ENCODE measurements at regions not wholly inside any gene's neighbourhood (a gene's known extent, or its start where the extent isn't known, plus 50 kb on each side); places are given as distances from the start of the nearest gene placed in this dataset.

DNA sequence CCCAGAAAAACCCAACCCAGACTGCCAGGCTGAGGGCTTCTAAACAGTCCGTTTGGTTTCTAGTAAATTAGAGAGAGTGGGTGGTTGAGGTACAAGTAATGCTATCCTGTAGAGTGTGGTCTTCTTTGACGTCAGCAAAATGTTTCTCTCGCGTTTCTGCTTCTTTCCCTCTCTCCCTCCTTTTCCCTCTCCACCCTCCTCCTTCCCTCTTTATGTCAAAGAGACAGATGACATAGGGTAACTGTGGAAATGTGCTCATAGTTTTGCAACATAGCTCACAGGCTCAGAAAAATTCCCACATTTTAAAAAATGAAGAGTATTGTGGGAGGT, 158.3 kb downstream of the TOMM20 start:
- H3K27me3 Mint-ChIP-seq (ENCODE audit: unreplicated experiment) = peaks cover under 1% of the 10 kb centered on the region
- TF ChIP-seq, protein P1, sequence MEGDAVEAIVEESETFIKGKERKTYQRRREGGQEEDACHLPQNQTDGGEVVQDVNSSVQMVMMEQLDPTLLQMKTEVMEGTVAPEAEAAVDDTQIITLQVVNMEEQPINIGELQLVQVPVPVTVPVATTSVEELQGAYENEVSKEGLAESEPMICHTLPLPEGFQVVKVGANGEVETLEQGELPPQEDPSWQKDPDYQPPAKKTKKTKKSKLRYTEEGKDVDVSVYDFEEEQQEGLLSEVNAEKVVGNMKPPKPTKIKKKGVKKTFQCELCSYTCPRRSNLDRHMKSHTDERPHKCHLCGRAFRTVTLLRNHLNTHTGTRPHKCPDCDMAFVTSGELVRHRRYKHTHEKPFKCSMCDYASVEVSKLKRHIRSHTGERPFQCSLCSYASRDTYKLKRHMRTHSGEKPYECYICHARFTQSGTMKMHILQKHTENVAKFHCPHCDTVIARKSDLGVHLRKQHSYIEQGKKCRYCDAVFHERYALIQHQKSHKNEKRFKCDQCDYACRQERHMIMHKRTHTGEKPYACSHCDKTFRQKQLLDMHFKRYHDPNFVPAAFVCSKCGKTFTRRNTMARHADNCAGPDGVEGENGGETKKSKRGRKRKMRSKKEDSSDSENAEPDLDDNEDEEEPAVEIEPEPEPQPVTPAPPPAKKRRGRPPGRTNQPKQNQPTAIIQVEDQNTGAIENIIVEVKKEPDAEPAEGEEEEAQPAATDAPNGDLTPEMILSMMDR (IDR thresholded peaks at IDR 0.05; ENCODE audit: partially characterized antibody, unreplicated experiment) = no peak
- DNase-seq = no peak
- peak overlapping the region; percentile 57 for H3K27ac Mint-ChIP-seq (ENCODE audit: unreplicated experiment)
- no peaks in the 10 kb centered on the region for H3K36me3 Mint-ChIP-seq (ENCODE audit: unreplicated experiment)
- peaks cover 1% of the 10 kb centered on the region for H3K9me3 Mint-ChIP-seq (ENCODE audit: unreplicated experiment)
- peaks cover 18% of the 10 kb centered on the region for H3K4me1 Mint-ChIP-seq (ENCODE audit: low read depth, unreplicated experiment)
- peak overlapping the region; percentile 78 for H3K4me3 Mint-ChIP-seq (ENCODE audit: unreplicated experiment)

DNA sequence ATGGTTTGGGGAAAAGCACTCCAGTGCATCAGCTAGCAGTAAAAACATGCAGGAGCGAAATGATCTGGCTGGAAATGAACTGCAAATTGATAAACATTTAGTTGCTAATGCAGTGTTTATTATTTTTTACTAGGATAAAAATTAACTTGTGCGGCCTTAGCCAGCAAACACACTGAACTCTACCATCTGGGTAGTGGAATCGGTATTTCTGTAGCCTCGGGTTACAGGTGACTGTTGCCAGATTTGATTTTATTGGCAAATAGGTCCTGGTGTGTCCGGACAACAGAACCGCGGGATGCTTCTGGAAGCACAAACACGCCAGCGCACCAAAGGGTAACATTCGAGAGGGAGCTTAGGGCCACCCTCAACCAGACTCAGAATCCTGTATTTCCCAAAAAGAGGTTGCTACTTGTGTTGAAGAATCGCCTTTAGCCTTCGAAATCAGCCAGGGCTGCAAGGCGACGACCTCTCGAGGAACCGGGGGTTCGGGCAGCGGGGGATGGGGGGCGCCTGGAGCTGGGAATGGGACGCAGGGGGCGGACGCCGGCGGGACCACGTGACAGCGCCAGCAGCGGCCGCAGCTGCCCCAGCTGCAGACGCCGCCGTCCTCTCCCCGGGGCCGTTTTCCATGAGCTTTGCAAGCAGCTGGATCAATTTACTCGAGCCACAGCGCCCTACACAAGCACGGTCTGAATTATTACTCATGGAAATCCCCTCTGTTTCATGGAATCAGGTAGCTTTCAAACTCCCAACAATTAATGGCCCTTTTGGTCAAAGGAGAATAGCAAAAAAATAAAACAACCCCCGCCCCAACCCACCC, 158.8 kb downstream of the TOMM20 start:
- Mint-ChIP-seq H3K36me3 (ENCODE audit: unreplicated experiment) (no peaks in the 10 kb centered on the region), H3K4me3 (ENCODE audit: unreplicated experiment) (no peak overlapping the region), H3K27ac (ENCODE audit: unreplicated experiment) (no peak overlapping the region), H3K27me3 (ENCODE audit: unreplicated experiment) (peaks cover 4% of the 10 kb centered on the region), H3K4me1 (ENCODE audit: low read depth, unreplicated experiment) (peaks cover 18% of the 10 kb centered on the region), H3K9me3 (ENCODE audit: unreplicated experiment) (peaks cover 1% of the 10 kb centered on the region)
- peak; percentile 76 for DNase-seq
- TF ChIP-seq, protein P1 (IDR thresholded peaks at IDR 0.05; ENCODE audit: partially characterized antibody, unreplicated experiment) = no peak

DNA sequence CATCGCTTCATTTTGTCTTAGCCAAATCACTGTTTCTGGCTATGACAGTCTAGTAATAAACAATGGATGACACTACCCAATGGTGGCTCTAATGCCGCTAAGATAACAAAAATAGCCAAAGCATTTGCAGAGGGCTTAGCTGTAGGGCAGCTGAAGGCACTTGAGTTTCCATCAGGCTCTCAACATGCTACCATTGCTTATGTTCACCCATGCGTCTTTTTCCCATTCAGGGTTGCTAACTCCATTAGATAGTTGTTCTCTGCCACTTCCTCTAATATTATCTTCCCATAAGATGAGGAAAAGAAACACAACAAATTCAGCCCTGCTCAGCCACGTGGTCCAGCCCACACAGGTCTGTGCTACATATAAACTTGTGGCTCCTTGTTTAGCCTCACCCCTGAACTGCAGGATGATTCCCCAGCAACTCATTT, 159.6 kb downstream of the TOMM20 start:
- Mint-ChIP-seq H3K4me1 (ENCODE audit: low read depth, unreplicated experiment) (peaks cover 23% of the 10 kb centered on the region), H3K36me3 (ENCODE audit: unreplicated experiment) (no peaks in the 10 kb centered on the region), H3K4me3 (ENCODE audit: unreplicated experiment) (no peak overlapping the region), H3K27ac (ENCODE audit: unreplicated experiment) (no peak overlapping the region), H3K27me3 (ENCODE audit: unreplicated experiment) (peaks cover 4% of the 10 kb centered on the region), H3K9me3 (ENCODE audit: unreplicated experiment) (peaks cover 1% of the 10 kb centered on the region)
- no peak for DNase-seq
- TF ChIP-seq, protein P1 (IDR thresholded peaks at IDR 0.05; ENCODE audit: partially characterized antibody, unreplicated experiment) = no peak

GRCh38 chr1:234968451-234968850, 160.2 kb downstream of the TOMM20 start:
- no peak for DNase-seq
- Mint-ChIP-seq H3K27me3 (ENCODE audit: unreplicated experiment) (peaks cover 4% of the 10 kb centered on the region), H3K36me3 (ENCODE audit: unreplicated experiment) (no peaks in the 10 kb centered on the region), H3K4me3 (ENCODE audit: unreplicated experiment) (no peak overlapping the region), H3K4me1 (ENCODE audit: low read depth, unreplicated experiment) (peaks cover 25% of the 10 kb centered on the region), H3K9me3 (ENCODE audit: unreplicated experiment) (peaks cover 1% of the 10 kb centered on the region), H3K27ac (ENCODE audit: unreplicated experiment) (no peak overlapping the region)
- TF ChIP-seq, protein P1 (IDR thresholded peaks at IDR 0.05; ENCODE audit: partially characterized antibody, unreplicated experiment) = no peak

DNA sequence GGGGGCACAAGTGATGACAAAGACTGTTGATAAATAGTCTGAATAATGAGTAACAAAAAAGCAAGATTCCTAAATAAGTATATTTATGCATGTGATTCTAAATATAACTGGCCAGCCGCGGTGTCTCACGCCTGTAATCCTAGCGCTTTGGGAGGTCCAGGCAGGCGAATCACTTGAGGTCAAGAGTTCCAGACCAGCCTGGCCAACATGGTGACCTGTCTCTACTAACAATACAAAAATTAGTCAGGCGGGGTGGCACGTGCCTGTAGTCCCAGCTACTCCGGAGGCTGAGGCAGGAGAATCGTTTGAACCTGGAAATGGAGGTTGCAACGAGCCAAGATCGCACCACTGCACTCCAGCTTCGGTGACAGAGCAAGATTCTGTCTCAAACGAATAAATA, 161.5 kb downstream of the TOMM20 start:
- Mint-ChIP-seq H3K4me3 (ENCODE audit: unreplicated experiment) (no peak overlapping the region), H3K4me1 (ENCODE audit: low read depth, unreplicated experiment) (peaks cover 35% of the 10 kb centered on the region), H3K36me3 (ENCODE audit: unreplicated experiment) (no peaks in the 10 kb centered on the region), H3K9me3 (ENCODE audit: unreplicated experiment) (peaks cover 1% of the 10 kb centered on the region), H3K27ac (ENCODE audit: unreplicated experiment) (no peak overlapping the region), H3K27me3 (ENCODE audit: unreplicated experiment) (peaks cover 4% of the 10 kb centered on the region)
- TF ChIP-seq, protein P1 (IDR thresholded peaks at IDR 0.05; ENCODE audit: partially characterized antibody, unreplicated experiment) = no peak
- DNase-seq = no peak
